ENCODE measurements at regions not wholly inside any gene's neighbourhood (a gene's known extent, or its start where the extent isn't known, plus 50 kb on each side); places are given as distances from the start of the nearest gene placed in this dataset.
"Not testable (repeated sequence)": the region's sequence is repeated elsewhere in the genome, so short reads cannot be mapped to it uniquely, and the experiment has no call there.

DNA sequence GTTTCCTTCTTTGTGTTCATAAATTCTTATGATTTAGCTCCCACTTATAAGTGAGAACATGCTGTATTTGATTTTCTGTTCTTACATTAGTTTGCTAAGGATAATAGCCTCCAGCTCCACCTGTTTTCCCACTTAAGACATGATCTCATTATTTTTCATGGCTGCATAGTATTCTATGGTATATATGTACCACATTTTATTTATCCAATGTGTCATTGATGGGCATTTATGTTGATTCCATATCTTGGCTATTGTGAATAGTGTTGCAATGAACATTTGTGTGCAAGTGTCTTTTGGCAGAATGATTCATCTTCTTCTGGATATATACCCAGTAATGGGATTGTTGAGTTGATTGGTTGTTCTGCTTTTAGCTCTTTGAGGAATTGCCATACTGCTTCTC lies 1234.8 kb downstream of the ADGRL3 start:
- intact Hi-C loops (cut with DNase I), result no loop called here
- no peak overlapping the region for H3K27ac ChIP-seq
- H3K4me3 ChIP-seq, result no peak overlapping the region
- TF ChIP-seq, protein P1, sequence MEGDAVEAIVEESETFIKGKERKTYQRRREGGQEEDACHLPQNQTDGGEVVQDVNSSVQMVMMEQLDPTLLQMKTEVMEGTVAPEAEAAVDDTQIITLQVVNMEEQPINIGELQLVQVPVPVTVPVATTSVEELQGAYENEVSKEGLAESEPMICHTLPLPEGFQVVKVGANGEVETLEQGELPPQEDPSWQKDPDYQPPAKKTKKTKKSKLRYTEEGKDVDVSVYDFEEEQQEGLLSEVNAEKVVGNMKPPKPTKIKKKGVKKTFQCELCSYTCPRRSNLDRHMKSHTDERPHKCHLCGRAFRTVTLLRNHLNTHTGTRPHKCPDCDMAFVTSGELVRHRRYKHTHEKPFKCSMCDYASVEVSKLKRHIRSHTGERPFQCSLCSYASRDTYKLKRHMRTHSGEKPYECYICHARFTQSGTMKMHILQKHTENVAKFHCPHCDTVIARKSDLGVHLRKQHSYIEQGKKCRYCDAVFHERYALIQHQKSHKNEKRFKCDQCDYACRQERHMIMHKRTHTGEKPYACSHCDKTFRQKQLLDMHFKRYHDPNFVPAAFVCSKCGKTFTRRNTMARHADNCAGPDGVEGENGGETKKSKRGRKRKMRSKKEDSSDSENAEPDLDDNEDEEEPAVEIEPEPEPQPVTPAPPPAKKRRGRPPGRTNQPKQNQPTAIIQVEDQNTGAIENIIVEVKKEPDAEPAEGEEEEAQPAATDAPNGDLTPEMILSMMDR (IDR thresholded peaks at IDR 0.05), result no peak
- no peak for TF ChIP-seq POLR2A (IDR thresholded peaks at IDR 0.05)
- H3K9me3 ChIP-seq, result no peaks in the 10 kb centered on the region
- H3K4me1 ChIP-seq, result no peaks in the 10 kb centered on the region
- H3K27me3 ChIP-seq, result no peaks in the 10 kb centered on the region
- no peaks in the 10 kb centered on the region for H3K36me3 ChIP-seq
- DNase-seq, result no peak

DNA sequence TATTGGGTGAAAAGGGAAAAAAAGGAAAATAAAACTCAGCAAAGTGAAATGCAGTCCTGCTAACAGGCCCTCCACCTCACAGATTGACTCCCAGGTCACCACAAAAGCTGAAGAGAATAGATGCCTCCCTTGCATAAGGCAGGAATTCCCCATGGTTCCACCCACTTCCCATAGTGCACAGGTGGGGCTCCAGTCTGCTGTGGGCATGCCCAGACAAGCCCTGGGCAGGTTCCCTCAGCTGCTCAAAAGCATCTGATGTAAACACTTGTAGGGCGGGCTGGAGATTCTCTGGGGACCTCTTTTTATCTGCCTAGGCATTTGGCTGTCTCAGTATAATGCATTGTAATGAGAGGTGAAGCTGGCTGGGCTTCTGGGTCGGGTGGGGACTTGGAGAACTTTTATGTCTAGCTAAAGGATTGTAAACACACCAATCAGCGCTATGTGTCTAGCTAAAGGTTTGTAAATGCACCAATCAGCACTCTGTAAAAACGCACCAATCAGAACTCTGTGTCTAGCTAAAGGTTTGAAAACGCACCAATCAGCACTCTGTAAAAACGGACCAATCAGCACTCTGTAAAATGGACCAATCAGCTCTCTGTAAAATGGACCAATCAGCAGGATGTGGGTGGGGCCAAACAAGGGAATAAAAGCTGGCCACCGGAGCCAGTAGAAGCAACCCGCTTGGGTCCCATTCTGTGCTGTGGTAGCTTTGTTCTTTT lies 1231.5 kb downstream of the ADGRL3 start:
- H3K4me3 ChIP-seq; H3K36me3 ChIP-seq; H3K9me3 ChIP-seq; H3K4me1 ChIP-seq; H3K27me3 ChIP-seq; H3K27ac ChIP-seq; DNase-seq; intact Hi-C loops (cut with DNase I): not testable (repeated sequence)
- WGBS, 2 donors, result 82 to 88% methylated on average over 5 to 8 of the region's 8 CpGs

DNA sequence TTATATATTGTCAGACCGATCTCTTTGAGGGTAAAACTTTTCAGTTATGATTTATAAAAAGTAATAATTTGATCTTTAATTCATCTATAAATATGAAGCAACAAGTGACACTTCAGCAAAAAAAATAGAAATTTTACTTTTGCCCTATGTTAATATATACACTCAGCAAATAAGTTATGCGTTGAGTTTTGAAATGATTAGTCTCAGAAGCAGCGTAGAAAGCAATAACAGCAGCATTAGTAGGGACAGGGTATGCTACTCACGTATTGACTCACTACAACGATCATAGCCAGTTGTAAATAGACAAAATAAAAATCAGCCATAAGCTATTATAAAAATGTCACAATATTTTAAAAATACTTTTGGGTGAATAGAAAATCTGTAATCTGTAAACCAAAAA lies 1229.2 kb downstream of the ADGRL3 start:
- H3K4me3 ChIP-seq, result no peak overlapping the region
- WGBS, 2 donors, result 84 to 91% methylated on average over 5 of the region's 5 CpGs
- H3K27ac ChIP-seq, result no peak overlapping the region
- no peaks in the 10 kb centered on the region for H3K4me1 ChIP-seq
- DNase-seq, result no peak
- H3K36me3 ChIP-seq, result no peaks in the 10 kb centered on the region
- no peaks in the 10 kb centered on the region for H3K9me3 ChIP-seq
- H3K27me3 ChIP-seq, result no peaks in the 10 kb centered on the region
- TF ChIP-seq, protein P1 (IDR thresholded peaks at IDR 0.05), result no peak
- TF ChIP-seq POLR2A (IDR thresholded peaks at IDR 0.05), result no peak
- intact Hi-C loops (cut with DNase I), result no loop called here

DNA sequence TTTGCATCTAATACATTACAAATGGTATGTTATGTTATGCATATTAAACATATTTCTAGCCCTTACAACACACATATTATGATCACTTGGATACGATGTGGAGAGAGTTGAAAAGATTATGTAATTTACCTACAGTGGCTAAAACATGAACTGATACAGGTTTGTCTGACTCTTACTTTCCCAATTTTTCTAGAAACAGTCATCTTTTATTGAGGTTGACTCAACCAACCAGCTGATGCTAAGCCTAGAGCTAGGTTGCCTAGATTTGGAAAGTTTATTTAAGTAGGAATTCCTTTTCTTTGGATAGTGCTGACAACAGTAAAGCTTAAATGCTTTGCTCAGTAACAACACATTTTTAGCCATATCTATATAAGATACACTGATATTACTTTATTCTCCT lies 1215.1 kb downstream of the ADGRL3 start:
- 74 to 85% methylated on average over 1 of the region's 1 CpG for WGBS, 2 donors
- H3K4me3 ChIP-seq, result no peak overlapping the region
- no peaks in the 10 kb centered on the region for H3K27me3 ChIP-seq
- intact Hi-C loops (cut with DNase I), result no loop called here
- no peak for DNase-seq
- TF ChIP-seq, protein P1 (IDR thresholded peaks at IDR 0.05), result no peak
- TF ChIP-seq POLR2A (IDR thresholded peaks at IDR 0.05), result no peak
- no peak overlapping the region for H3K27ac ChIP-seq
- no peaks in the 10 kb centered on the region for H3K9me3 ChIP-seq
- no peaks in the 10 kb centered on the region for H3K36me3 ChIP-seq
- no peaks in the 10 kb centered on the region for H3K4me1 ChIP-seq

DNA sequence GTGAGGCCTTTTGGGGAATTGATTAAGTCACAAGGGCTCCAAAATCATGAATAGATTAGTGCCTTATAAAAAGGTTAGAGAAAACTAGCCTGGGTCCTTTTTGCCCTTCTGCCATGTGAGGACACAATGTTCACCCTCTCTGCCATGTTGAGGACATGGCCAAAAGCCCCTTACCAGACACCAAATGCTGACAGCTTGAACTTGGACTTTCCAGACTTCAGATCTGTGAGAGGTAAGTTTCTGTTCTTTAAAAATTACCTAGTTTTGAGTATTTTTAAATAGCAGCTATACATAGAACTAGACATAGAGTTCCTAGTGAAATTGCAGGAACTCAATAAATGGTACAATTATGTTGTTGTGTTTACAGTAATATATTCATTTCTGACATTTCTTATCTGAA lies 1214.4 kb downstream of the ADGRL3 start:
- DNase-seq, result no peak

More for the DNA sequence above, 1214.4 kb downstream of the ADGRL3 start:
- no peaks in the 10 kb centered on the region for H3K4me1 ChIP-seq
- no peaks in the 10 kb centered on the region for H3K27me3 ChIP-seq
- intact Hi-C loops (cut with DNase I), result no loop called here
- no peak overlapping the region for H3K4me3 ChIP-seq
- H3K36me3 ChIP-seq, result no peaks in the 10 kb centered on the region
- H3K9me3 ChIP-seq, result no peaks in the 10 kb centered on the region
- TF ChIP-seq, protein P1 (IDR thresholded peaks at IDR 0.05), result no peak
- TF ChIP-seq POLR2A (IDR thresholded peaks at IDR 0.05), result no peak
- no peak overlapping the region for H3K27ac ChIP-seq

Measured in esophagus squamous epithelium (tissue), 5 donors.